AG09319 (cell line): ENCODE measurements at regions not wholly inside any gene's neighbourhood (a gene's known extent, or its start where the extent isn't known, plus 50 kb on each side); places are given as distances from the start of the nearest gene placed in this dataset.

Experiments
- DNase-seq: peaks from one replicate; pipeline ENCODE4 v3.0.0-alpha.2; 2010; ENCODE audit warnings: low read depth; ENCODE audit errors: extremely low read depth
- CTCF ChIP-seq: IDR thresholded peaks from 2 replicates; pipeline ENCODE4 v1.5.1; 2011; ENCODE audit warnings: low read depth, mild to moderate bottlenecking, inconsistent platforms, low read length, moderate library complexity

DNA sequence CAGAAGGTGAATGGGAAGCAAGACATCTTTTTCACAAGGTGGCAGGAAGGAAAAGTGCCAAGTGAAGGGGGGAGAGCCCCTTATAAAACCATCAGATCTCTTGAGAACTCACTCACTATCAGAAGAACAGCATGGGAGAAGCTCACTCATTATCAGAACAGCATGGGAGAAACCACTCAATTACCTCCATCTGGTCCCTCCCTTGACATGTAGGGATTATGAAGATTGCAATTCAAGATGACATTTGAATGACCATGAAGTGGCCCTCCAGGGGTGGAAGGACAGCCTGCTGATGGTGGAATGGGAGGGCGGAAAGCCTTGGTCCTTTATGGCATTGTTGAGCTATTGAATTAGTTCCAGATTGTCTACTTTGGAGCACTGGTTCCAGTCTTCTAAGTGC lies 413.0 kb upstream of the MEX3C start:
- DNase-seq = no peak
- no peak for TF ChIP-seq CTCF

GRCh38 chr18:51611326-51611725 lies 413.8 kb upstream of the MEX3C start:
- no peak for TF ChIP-seq CTCF
- no peak for DNase-seq

- no peak for DNase-seq
- TF ChIP-seq CTCF = no peak
Measured at GRCh38 chr18:51614033-51614432, 416.6 kb upstream of the MEX3C start.

DNA sequence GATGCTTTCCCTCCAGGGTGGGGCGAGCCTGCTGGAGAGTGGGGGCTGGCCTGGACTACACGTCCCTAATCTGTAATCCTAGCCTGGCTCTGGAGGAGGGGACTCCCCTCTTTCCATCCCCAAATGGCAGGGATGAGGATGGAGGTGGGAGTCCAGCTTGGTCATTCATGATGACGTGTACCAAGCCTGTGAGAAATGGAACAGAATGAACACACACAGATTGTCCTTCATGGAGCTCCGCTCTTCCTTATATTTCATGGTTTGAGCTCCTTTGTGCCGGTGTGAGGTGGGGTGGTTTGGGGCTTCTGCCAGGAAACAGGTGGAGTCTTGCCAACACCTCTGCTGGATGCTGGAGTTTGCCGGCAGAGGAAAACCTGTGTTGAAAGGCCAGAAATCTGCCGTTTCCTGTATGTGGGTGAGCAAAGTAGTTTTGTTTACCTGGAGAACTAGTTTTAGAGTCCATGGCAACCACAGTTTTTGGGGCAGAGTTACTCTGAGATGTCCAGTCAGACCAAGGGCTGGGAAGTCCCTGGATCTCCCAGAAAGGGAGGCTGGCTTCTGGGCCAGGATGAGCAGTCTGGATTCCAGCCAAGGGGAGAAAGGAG lies 417.6 kb upstream of the MEX3C start:
- no peak for DNase-seq

DNA sequence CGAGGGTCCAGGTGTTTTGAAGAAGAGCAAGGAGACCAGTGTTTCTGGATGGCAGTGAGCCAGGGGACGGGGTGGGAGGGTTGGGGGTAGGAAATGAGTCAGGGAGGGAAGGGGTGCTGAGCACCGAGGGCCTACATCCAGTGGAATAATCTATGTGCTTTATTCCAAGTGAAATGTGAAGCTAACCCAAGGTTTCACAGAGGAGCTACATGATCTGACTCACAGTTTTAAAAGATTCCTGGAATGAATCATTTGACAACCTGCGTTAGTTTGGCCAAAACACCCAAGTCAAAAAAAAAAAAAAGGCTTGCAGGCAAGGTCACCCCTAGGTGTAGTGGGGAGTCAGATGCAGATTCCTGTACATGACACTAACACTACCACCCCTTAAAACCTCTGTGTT lies 419.7 kb upstream of the MEX3C start:
- TF ChIP-seq CTCF = no peak
- no peak for DNase-seq

More for the DNA sequence above, 417.6 kb upstream of the MEX3C start:
- no peak for TF ChIP-seq CTCF

DNA sequence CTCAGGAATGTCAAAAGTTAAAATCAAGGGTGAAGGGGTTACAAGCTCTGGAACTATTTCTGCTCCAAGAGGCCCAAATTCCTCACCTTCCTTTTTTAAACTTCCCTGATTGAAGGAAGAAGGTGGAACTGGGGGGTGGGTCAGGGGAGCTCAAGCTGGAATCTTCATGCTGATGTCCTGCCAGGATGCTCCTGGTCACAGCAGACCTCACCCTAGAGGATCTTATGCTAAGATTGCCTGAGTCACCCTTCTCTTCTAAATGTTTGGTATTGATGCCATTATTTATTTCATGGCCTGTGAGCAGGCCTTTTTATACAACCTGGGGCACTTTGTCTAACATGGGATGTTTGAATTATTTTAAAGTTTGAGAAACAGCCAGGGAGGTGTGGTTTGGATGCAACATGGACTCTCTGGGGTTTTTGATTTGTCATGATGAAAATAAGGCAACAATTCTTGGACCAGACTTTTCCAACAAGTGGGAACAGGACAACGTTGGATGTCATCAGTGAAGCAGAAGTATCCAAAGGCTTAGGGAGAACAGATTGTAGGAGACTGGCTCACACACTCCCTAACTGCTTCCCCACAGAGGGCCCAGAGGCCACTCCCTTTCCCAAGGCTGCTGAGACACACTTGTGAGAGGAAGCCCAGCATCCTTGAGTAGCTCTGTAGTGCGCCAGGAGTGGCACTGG lies 420.2 kb upstream of the MEX3C start:
- TF ChIP-seq CTCF = no peak
- DNase-seq = no peak

GRCh38 chr18:51619283-51619682 lies 421.8 kb upstream of the MEX3C start:
- no peak for DNase-seq
- no peak for TF ChIP-seq CTCF
